AG09309 (cell line): ENCODE measurements at regions not wholly inside any gene's neighbourhood (a gene's known extent, or its start where the extent isn't known, plus 50 kb on each side); places are given as distances from the start of the nearest gene placed in this dataset.

ENCODE experiments used
- DNase-seq: peaks from one replicate; pipeline ENCODE4 v3.0.0-alpha.2; 2010; ENCODE audit warnings: low read depth
- H3K4me3 ChIP-seq: 2 replicates; pipeline ENCODE4 v1.5.1; 2011; ENCODE audit warnings: mild to moderate bottlenecking, low read depth, low read length, moderate library complexity; ENCODE audit not compliant: control insufficient read depth
- CTCF ChIP-seq: IDR thresholded peaks from 2 replicates; pipeline ENCODE4 v1.5.1; 2011; ENCODE audit warnings: mild to moderate bottlenecking, low read depth, low read length, inconsistent platforms; ENCODE audit not compliant: insufficient read depth, control insufficient read depth; ENCODE audit errors: missing control alignments

GRCh38 chr4:110963662-110964280 is 340.9 kb upstream of the PITX2 start:
- no peak for DNase-seq
- no peak overlapping the region for H3K4me3 ChIP-seq
- TF ChIP-seq CTCF: no peak

- DNase-seq: no peak
- TF ChIP-seq CTCF: no peak
- no peak overlapping the region for H3K4me3 ChIP-seq
These were observed 345.1 kb upstream of the PITX2 start for GRCh38 chr4:110967936-110968335.

- H3K4me3 ChIP-seq: no peak overlapping the region
- DNase-seq: no peak
- peak; percentile 71 for TF ChIP-seq CTCF
These were observed 347.8 kb upstream of the PITX2 start for GRCh38 chr4:110970642-110971041.

- DNase-seq: no peak
- H3K4me3 ChIP-seq: no peak overlapping the region
- TF ChIP-seq CTCF: no peak
These were observed 352.5 kb upstream of the PITX2 start for GRCh38 chr4:110975338-110975737.

- DNase-seq: no peak
- no peak for TF ChIP-seq CTCF
- no peak overlapping the region for H3K4me3 ChIP-seq
These were observed 354.7 kb upstream of the PITX2 start for GRCh38 chr4:110977554-110977953.

GRCh38 chr4:110978761-110979160 is 355.9 kb upstream of the PITX2 start:
- DNase-seq: no peak
- TF ChIP-seq CTCF: no peak
- no peak overlapping the region for H3K4me3 ChIP-seq

- TF ChIP-seq CTCF: no peak
- no peak overlapping the region for H3K4me3 ChIP-seq
- DNase-seq: peak; percentile 83
These were observed 359.6 kb upstream of the PITX2 start for GRCh38 chr4:110982486-110982885.
